GM23338 (cell line): ENCODE measurements at regions not wholly inside any gene's neighbourhood (a gene's known extent, or its start where the extent isn't known, plus 50 kb on each side); places are given as distances from the start of the nearest gene placed in this dataset.

ENCODE experiments used
- ATAC-seq: fragments of 200-7000 bp; cut with Tn5 transposase; 3 replicates; pipeline ENCODE4 v1.9.1; 2020
- DNase-seq: peaks from one replicate; pipeline ENCODE4 v3.0.0-alpha.2; 2015; ENCODE audit warnings: low spot score
- H2AFZ ChIP-seq: fragments of 200-600 bp; sonication (generic); 2 replicates; pipeline ENCODE4 v1.8.0; 2016; ENCODE audit warnings: antibody characterized with exemption, mild to moderate bottlenecking, moderate library complexity
- H3F3A ChIP-seq: fragments of 200-600 bp; sonication (generic); replicated peaks from 2 replicates; pipeline ENCODE4 v1.8.0; 2017; ENCODE audit warnings: antibody characterized with exemption, mixed run types, low read depth
- H3K27ac ChIP-seq: fragments of 200-600 bp; sonication (generic); 2 replicates; pipeline ENCODE4 v1.6.1; 2016; ENCODE audit warnings: low read depth
- H3K27me3 ChIP-seq: fragments of 200-600 bp; sonication (generic); 2 replicates; pipeline ENCODE4 v1.8.0; 2016; ENCODE audit warnings: mild to moderate bottlenecking, mixed run types, moderate library complexity; ENCODE audit not compliant: insufficient read depth
- H3K36me3 ChIP-seq: fragments of 200-600 bp; sonication (generic); 2 replicates; pipeline ENCODE4 v1.8.0; 2016; ENCODE audit warnings: mild to moderate bottlenecking; ENCODE audit not compliant: insufficient read depth
- H3K4me1 ChIP-seq: fragments of 200-600 bp; sonication (generic); 2 replicates; pipeline ENCODE4 v1.8.0; 2016; ENCODE audit warnings: mild to moderate bottlenecking, moderate library complexity; ENCODE audit not compliant: insufficient read depth
- H3K4me2 ChIP-seq: fragments of 200-600 bp; sonication (generic); 2 replicates; pipeline ENCODE4 v1.7.1; 2017; ENCODE audit warnings: mixed run types
- H3K4me3 ChIP-seq: fragments of 200-600 bp; sonication (generic); 2 replicates; pipeline ENCODE4 v1.6.1; 2016; ENCODE audit warnings: mixed run types
- H3K79me2 ChIP-seq: fragments of 200-600 bp; sonication (generic); replicated peaks from 2 replicates; pipeline ENCODE4 v1.8.0; 2017; ENCODE audit warnings: mild to moderate bottlenecking; ENCODE audit not compliant: insufficient read depth
- H3K9me2 ChIP-seq: fragments of 200-600 bp; sonication (generic); 2 replicates; pipeline ENCODE4 v1.8.0; 2017; ENCODE audit not compliant: insufficient read depth
- H4K20me1 ChIP-seq: fragments of 200-600 bp; sonication (generic); replicated peaks from 2 replicates; pipeline ENCODE4 v1.8.0; 2017; ENCODE audit warnings: mild to moderate bottlenecking; ENCODE audit not compliant: insufficient read depth
- H3K27ac Mint-ChIP-seq: 2 replicates; pipeline ENCODE4 v1.8.0; 2020; ENCODE audit warnings: inconsistent platforms, mild to moderate bottlenecking, moderate library complexity, mixed read lengths
- H3K27me3 Mint-ChIP-seq: 3 replicates; pipeline ENCODE4 v1.8.0; 2022; ENCODE audit warnings: low read depth, mild to moderate bottlenecking, moderate library complexity, mixed read lengths, inconsistent platforms; ENCODE audit not compliant: insufficient read depth, poor library complexity
- H3K36me3 Mint-ChIP-seq: 3 replicates; pipeline ENCODE4 v1.8.0; 2021; ENCODE audit warnings: low read depth, mild to moderate bottlenecking, inconsistent platforms, moderate library complexity, mixed read lengths
- H3K4me1 Mint-ChIP-seq: 3 replicates; pipeline ENCODE4 v1.8.0; 2020; ENCODE audit warnings: mild to moderate bottlenecking, inconsistent platforms, mixed read lengths
- H3K4me3 Mint-ChIP-seq: 3 replicates; pipeline ENCODE4 v1.8.0; 2021; ENCODE audit warnings: moderate library complexity, mild to moderate bottlenecking, inconsistent platforms, mixed read lengths
- H3K9me3 Mint-ChIP-seq: 3 replicates; pipeline ENCODE4 v1.8.0; 2020; ENCODE audit warnings: moderate library complexity, mild to moderate bottlenecking, inconsistent platforms, mixed read lengths
- CREB1 ChIP-seq: fragments of 250-450 bp; sonication (Bioruptor Pico); IDR thresholded peaks from 2 replicates; pipeline ENCODE4 v1.5.0; 2020; ENCODE audit warnings: low read depth, mild to moderate bottlenecking, moderate library complexity
- CTCF ChIP-seq, 2 experiments: fragments of 200-600 bp in 1 of 2; sonication (generic) in 1 of 2; conservative IDR thresholded peaks; 2 replicates each; pipeline versions ENCODE4 v1.5.1 to v1.6.1; 2016 to 2017; ENCODE audit warnings: antibody characterized with exemption in 2 of 2, low read depth in 2 of 2, mild to moderate bottlenecking in 2 of 2, moderate library complexity in 1 of 2
- ETS1 ChIP-seq: IDR thresholded peaks from 2 replicates; pipeline ENCODE4 v1.6.1; 2016; ENCODE audit warnings: antibody characterized with exemption
- JUNB ChIP-seq: IDR thresholded peaks from one replicate; pipeline ENCODE4 v1.6.1; 2016; ENCODE audit warnings: antibody characterized with exemption; ENCODE audit not compliant: unreplicated experiment
- POLR2AphosphoS5 ChIP-seq: IDR thresholded peaks from 2 replicates; pipeline ENCODE4 v1.6.1; 2016; ENCODE audit warnings: antibody characterized with exemption, low read depth
- STAT1 ChIP-seq: IDR thresholded peaks from one replicate; pipeline ENCODE4 v1.6.1; 2016; ENCODE audit warnings: antibody characterized with exemption; ENCODE audit not compliant: unreplicated experiment
- ZNF114 ChIP-seq: fragments of 250-450 bp; sonication (Bioruptor Pico); IDR thresholded peaks from 2 replicates; pipeline ENCODE4 v1.5.0; 2020; ENCODE audit warnings: mild to moderate bottlenecking, moderate library complexity
- ZNF331 ChIP-seq: fragments of 250-450 bp; sonication (Bioruptor Pico); IDR thresholded peaks from 2 replicates; pipeline ENCODE4 v1.5.0; 2020; ENCODE audit warnings: low read depth, mild to moderate bottlenecking, moderate library complexity
- ZNF462 ChIP-seq: fragments of 250-450 bp; sonication (Bioruptor Pico); IDR thresholded peaks from 2 replicates; pipeline ENCODE4 v1.5.0; 2020; ENCODE audit warnings: mild to moderate bottlenecking, moderate library complexity

GRCh38 chr17:79280010-79280409, 205.4 kb downstream of the ENGASE start:
- H3K4me2 ChIP-seq, result no peak overlapping the region
- no peaks in the 10 kb centered on the region for H3K36me3 ChIP-seq
- peaks cover 4% of the 10 kb centered on the region for H3K4me1 Mint-ChIP-seq
- no peaks in the 10 kb centered on the region for H3K9me3 Mint-ChIP-seq
- no peaks in the 10 kb centered on the region for H3K36me3 Mint-ChIP-seq
- H2AFZ ChIP-seq, result no peak overlapping the region
- no peak overlapping the region for H3K27ac ChIP-seq
- no peaks in the 10 kb centered on the region for H3K4me1 ChIP-seq
- H3K79me2 ChIP-seq, result no peaks in the 10 kb centered on the region
- ATAC-seq (no peak), DNase-seq (no peak)
- no peaks in the 10 kb centered on the region for H3K27me3 ChIP-seq
- H4K20me1 ChIP-seq, result no peaks in the 10 kb centered on the region
- H3K4me3 ChIP-seq, result no peak overlapping the region
- H3K27me3 Mint-ChIP-seq, result peaks cover 13% of the 10 kb centered on the region
- no peaks in the 10 kb centered on the region for H3K9me2 ChIP-seq
- no peak overlapping the region for H3K4me3 Mint-ChIP-seq
- TF ChIP-seq CTCF (conservative IDR thresholded peaks at IDR 0.05; ENCODE audit: low read depth in 2 of 2), result no peak
- TF ChIP-seq ETS1, result no peak
- TF ChIP-seq ZNF114 (CRISPR knock-in tag), result no peak
- TF ChIP-seq STAT1, result no peak
- H3K27ac Mint-ChIP-seq, result no peak overlapping the region
- no peaks in the 10 kb centered on the region for H3F3A ChIP-seq

GRCh38 chr17:79279320-79279719, 204.7 kb downstream of the ENGASE start:
- no peak overlapping the region for H2AFZ ChIP-seq
- no peaks in the 10 kb centered on the region for H4K20me1 ChIP-seq
- H3K27ac ChIP-seq, result no peak overlapping the region
- Mint-ChIP-seq H3K27me3 (peaks cover 15% of the 10 kb centered on the region), H3K4me1 (peaks cover 9% of the 10 kb centered on the region), H3K9me3 (no peaks in the 10 kb centered on the region), H3K4me3 (no peak overlapping the region), H3K27ac (no peak overlapping the region), H3K36me3 (no peaks in the 10 kb centered on the region)
- no peak overlapping the region for H3K4me3 ChIP-seq
- ATAC-seq, result no peak
- H3K79me2 ChIP-seq, result no peaks in the 10 kb centered on the region
- no peaks in the 10 kb centered on the region for H3K9me2 ChIP-seq
- H3K4me2 ChIP-seq, result no peak overlapping the region
- no peaks in the 10 kb centered on the region for H3F3A ChIP-seq
- no peak for DNase-seq
- no peaks in the 10 kb centered on the region for H3K27me3 ChIP-seq
- no peaks in the 10 kb centered on the region for H3K36me3 ChIP-seq
- no peaks in the 10 kb centered on the region for H3K4me1 ChIP-seq
- TF ChIP-seq ZNF114 (CRISPR knock-in tag) (no peak), ZNF331 (no peak), ZNF462 (no peak), JUNB (no peak), ETS1 (no peak), CREB1 (CRISPR knock-in tag) (no peak), POLR2AphosphoS5 (no peak), CTCF (conservative IDR thresholded peaks at IDR 0.05; ENCODE audit: low read depth in 2 of 2) (no peak)
